ENCODE measurements at regions not wholly inside any gene's neighbourhood (a gene's known extent, or its start where the extent isn't known, plus 50 kb on each side); places are given as distances from the start of the nearest gene placed in this dataset.

- no peak for DNase-seq
Observed at GRCh38 chr5:117877731-117878130, 1110.6 kb downstream of the DTWD2 start.

- no peak for DNase-seq
Observed at GRCh38 chr5:117872798-117873368, 1115.5 kb downstream of the DTWD2 start.

- no peak for DNase-seq
Observed at GRCh38 chr5:117869596-117869995, 1118.8 kb downstream of the DTWD2 start.

GRCh38 chr5:117863586-117864296, 1124.6 kb downstream of the DTWD2 start:
- DNase-seq = peak; percentile 69 to 75

GRCh38 chr5:117860550-117860949, 1127.8 kb downstream of the DTWD2 start:
- DNase-seq = no peak

GRCh38 chr5:117859176-117859575, 1129.2 kb downstream of the DTWD2 start:
- DNase-seq = peak; percentile 20 to 40

- DNase-seq = no peak
Observed at GRCh38 chr5:117856713-117857112, 1131.6 kb downstream of the DTWD2 start.

GRCh38 chr5:117837786-117838185, 1150.6 kb downstream of the DTWD2 start:
- DNase-seq = no peak

GRCh38 chr5:117833691-117834090, 1154.7 kb downstream of the DTWD2 start:
- no peak for DNase-seq

- DNase-seq = no peak
Observed at GRCh38 chr5:117829646-117830045, 1158.7 kb downstream of the DTWD2 start.

GRCh38 chr5:117813850-117814249, 1174.5 kb downstream of the DTWD2 start:
- no peak for DNase-seq

- DNase-seq = no peak
Observed at GRCh38 chr5:117812861-117813260, 1175.5 kb downstream of the DTWD2 start.

- no peak for DNase-seq
Observed at GRCh38 chr5:117809251-117809650, 1179.1 kb downstream of the DTWD2 start.

GRCh38 chr5:117805058-117805457, 1183.3 kb downstream of the DTWD2 start:
- no peak for DNase-seq

- DNase-seq = no peak
Observed at GRCh38 chr5:117803533-117803932, 1184.8 kb downstream of the DTWD2 start.

- no peak for DNase-seq
Observed at GRCh38 chr5:117801583-117801982, 1186.8 kb downstream of the DTWD2 start.

- no peak for DNase-seq
Observed at GRCh38 chr5:117800261-117800660, 1188.1 kb downstream of the DTWD2 start.

GRCh38 chr5:117794847-117795246, 1193.5 kb downstream of the DTWD2 start:
- no peak for DNase-seq

- DNase-seq = no peak
Observed at GRCh38 chr5:117793963-117794362, 1194.4 kb downstream of the DTWD2 start.

GRCh38 chr5:117792476-117792875, 1195.9 kb downstream of the DTWD2 start:
- no peak for DNase-seq

GRCh38 chr5:117788596-117788995, 1199.8 kb downstream of the DTWD2 start:
- no peak for DNase-seq

- DNase-seq = no peak
Observed at GRCh38 chr5:117779171-117779570, 1204.5 kb upstream of the SEMA6A start.

- DNase-seq = no peak
Observed at GRCh38 chr5:117776977-117777376, 1202.4 kb upstream of the SEMA6A start.

GRCh38 chr5:117769877-117770276, 1195.3 kb upstream of the SEMA6A start:
- no peak for DNase-seq

GRCh38 chr5:117763271-117763670, 1188.6 kb upstream of the SEMA6A start:
- DNase-seq = no peak

Data from inflammatory macrophage treated with lipopolysaccharide for 1 hour (primary cell).